ENCODE measurements at regions not wholly inside any gene's neighbourhood (a gene's known extent, or its start where the extent isn't known, plus 50 kb on each side); places are given as distances from the start of the nearest gene placed in this dataset.

GRCh38 chr15:46518381-46518780 is 883.6 kb downstream of the SQOR start:
- CTCF ChIA-PET, result no interaction called here
- H3K9me3 ChIP-seq (ENCODE audit: control extremely low read depth in 1 of 5, control insufficient read depth in 4 of 5, insufficient read depth in 2 of 5, low read depth in 1 of 5, low read length in 4 of 5), result peaks cover 0 to 12% (median 3%) of the 10 kb centered on the region in 5 experiments
- DNase-seq, result no peak
- H3K27me3 ChIP-seq (replicated peaks in 2 of 5; ENCODE audit: control insufficient read depth in 4 of 5, insufficient read depth in 5 of 5, low read length in 4 of 5), result no peaks in the 10 kb centered on the region
- no peaks in the 10 kb centered on the region for H3K4me1 ChIP-seq (ENCODE audit: control extremely low read depth in 1 of 4, control insufficient read depth in 4 of 4, insufficient read depth in 4 of 4, low read length in 3 of 4)
- no peak overlapping the region for H3K4me3 ChIP-seq (ENCODE audit: control insufficient read depth in 1 of 7, extremely low read depth in 1 of 7, insufficient read depth in 4 of 7, low read depth in 2 of 7, low read length in 6 of 7)
- H3K27ac ChIP-seq (ENCODE audit: insufficient read depth in 1 of 2, low read depth in 1 of 2, low read length in 2 of 2, poor library complexity in 1 of 2, severe bottlenecking in 2 of 2), result no peak overlapping the region
- POLR2A ChIA-PET, result no interaction called here
- H3K36me3 ChIP-seq (ENCODE audit: control insufficient read depth in 4 of 4, insufficient read depth in 4 of 4, low read length in 3 of 4), result no peaks in the 10 kb centered on the region

GRCh38 chr15:46523701-46524100 is 888.9 kb downstream of the SQOR start:
- no peaks in the 10 kb centered on the region for H3K36me3 ChIP-seq (ENCODE audit: control insufficient read depth in 4 of 4, insufficient read depth in 4 of 4, low read length in 3 of 4)
- H3K27ac ChIP-seq (ENCODE audit: insufficient read depth in 1 of 2, low read depth in 1 of 2, low read length in 2 of 2, poor library complexity in 1 of 2, severe bottlenecking in 2 of 2), result no peak overlapping the region
- ChIA-PET POLR2A (no interaction called here), CTCF (no interaction called here)
- DNase-seq, result no peak
- no peaks in the 10 kb centered on the region for H3K9me3 ChIP-seq (ENCODE audit: control extremely low read depth in 1 of 5, control insufficient read depth in 4 of 5, insufficient read depth in 2 of 5, low read depth in 1 of 5, low read length in 4 of 5)
- H3K27me3 ChIP-seq (replicated peaks in 2 of 5; ENCODE audit: control insufficient read depth in 4 of 5, insufficient read depth in 5 of 5, low read length in 4 of 5), result no peaks in the 10 kb centered on the region
- H3K4me3 ChIP-seq (ENCODE audit: control insufficient read depth in 1 of 7, extremely low read depth in 1 of 7, insufficient read depth in 4 of 7, low read depth in 2 of 7, low read length in 6 of 7), result no peak overlapping the region
- no peaks in the 10 kb centered on the region for H3K4me1 ChIP-seq (ENCODE audit: control extremely low read depth in 1 of 4, control insufficient read depth in 4 of 4, insufficient read depth in 4 of 4, low read length in 3 of 4)
- no CpG with 5 or more reads among the region's 1 CpG for WGBS (ENCODE audit: insufficient coverage)

- Histone ChIP-seq H3K27ac (ENCODE audit: insufficient read depth in 1 of 2, low read depth in 1 of 2, low read length in 2 of 2, poor library complexity in 1 of 2, severe bottlenecking in 2 of 2) (no peak overlapping the region), H3K36me3 (ENCODE audit: control insufficient read depth in 4 of 4, insufficient read depth in 4 of 4, low read length in 3 of 4) (no peaks in the 10 kb centered on the region), H3K9me3 (ENCODE audit: control extremely low read depth in 1 of 5, control insufficient read depth in 4 of 5, insufficient read depth in 2 of 5, low read depth in 1 of 5, low read length in 4 of 5) (no peaks in the 10 kb centered on the region), H3K4me3 (ENCODE audit: control insufficient read depth in 1 of 7, extremely low read depth in 1 of 7, insufficient read depth in 4 of 7, low read depth in 2 of 7, low read length in 6 of 7) (no peak overlapping the region), H3K4me1 (ENCODE audit: control extremely low read depth in 1 of 4, control insufficient read depth in 4 of 4, insufficient read depth in 4 of 4, low read length in 3 of 4) (no peaks in the 10 kb centered on the region), H3K27me3 (replicated peaks in 2 of 5; ENCODE audit: control insufficient read depth in 4 of 5, insufficient read depth in 5 of 5, low read length in 4 of 5) (no peaks in the 10 kb centered on the region)
- POLR2A ChIA-PET, result no interaction called here
- no peak for DNase-seq
- no CpG with 5 or more reads among the region's 3 CpGs for WGBS (ENCODE audit: insufficient coverage)
- CTCF ChIA-PET, result no interaction called here
Measured at GRCh38 chr15:46525984-46526725, 891.3 kb downstream of the SQOR start.

- DNase-seq, result no peak
- 86% methylated on average over 1 of the region's 1 CpG for WGBS (ENCODE audit: insufficient coverage)
- ChIA-PET CTCF (no interaction called here), POLR2A (no interaction called here)
- no peaks in the 10 kb centered on the region for H3K27me3 ChIP-seq (replicated peaks in 2 of 5; ENCODE audit: control insufficient read depth in 4 of 5, insufficient read depth in 5 of 5, low read length in 4 of 5)
- H3K9me3 ChIP-seq (ENCODE audit: control extremely low read depth in 1 of 5, control insufficient read depth in 4 of 5, insufficient read depth in 2 of 5, low read depth in 1 of 5, low read length in 4 of 5), result no peaks in the 10 kb centered on the region
- no peak overlapping the region for H3K4me3 ChIP-seq (ENCODE audit: control insufficient read depth in 1 of 7, extremely low read depth in 1 of 7, insufficient read depth in 4 of 7, low read depth in 2 of 7, low read length in 6 of 7)
- H3K27ac ChIP-seq (ENCODE audit: insufficient read depth in 1 of 2, low read depth in 1 of 2, low read length in 2 of 2, poor library complexity in 1 of 2, severe bottlenecking in 2 of 2), result no peak overlapping the region
- H3K36me3 ChIP-seq (ENCODE audit: control insufficient read depth in 4 of 4, insufficient read depth in 4 of 4, low read length in 3 of 4), result no peaks in the 10 kb centered on the region
- H3K4me1 ChIP-seq (ENCODE audit: control extremely low read depth in 1 of 4, control insufficient read depth in 4 of 4, insufficient read depth in 4 of 4, low read length in 3 of 4), result no peaks in the 10 kb centered on the region
Measured at GRCh38 chr15:46526726-46527110, 891.9 kb downstream of the SQOR start.

GRCh38 chr15:46543626-46544025 is 908.8 kb downstream of the SQOR start:
- Histone ChIP-seq H3K4me1 (ENCODE audit: control extremely low read depth in 1 of 4, control insufficient read depth in 4 of 4, insufficient read depth in 4 of 4, low read length in 3 of 4) (no peaks in the 10 kb centered on the region), H3K36me3 (ENCODE audit: control insufficient read depth in 4 of 4, insufficient read depth in 4 of 4, low read length in 3 of 4) (no peaks in the 10 kb centered on the region), H3K27ac (ENCODE audit: insufficient read depth in 1 of 2, low read depth in 1 of 2, low read length in 2 of 2, poor library complexity in 1 of 2, severe bottlenecking in 2 of 2) (no peak overlapping the region), H3K4me3 (ENCODE audit: control insufficient read depth in 1 of 7, extremely low read depth in 1 of 7, insufficient read depth in 4 of 7, low read depth in 2 of 7, low read length in 6 of 7) (no peak overlapping the region), H3K9me3 (ENCODE audit: control extremely low read depth in 1 of 5, control insufficient read depth in 4 of 5, insufficient read depth in 2 of 5, low read depth in 1 of 5, low read length in 4 of 5) (peaks cover 0 to 2% (median 0%) of the 10 kb centered on the region in 5 experiments), H3K27me3 (replicated peaks in 2 of 5; ENCODE audit: control insufficient read depth in 4 of 5, insufficient read depth in 5 of 5, low read length in 4 of 5) (no peaks in the 10 kb centered on the region)
- DNase-seq, result no peak
- ChIA-PET CTCF (no interaction called here), POLR2A (no interaction called here)
- WGBS (ENCODE audit: insufficient coverage), result 100% methylated on average over 1 of the region's 1 CpG

GRCh38 chr15:46548989-46549388 is 914.2 kb downstream of the SQOR start:
- CTCF ChIA-PET, result no interaction called here
- no peak overlapping the region for H3K4me3 ChIP-seq (ENCODE audit: control insufficient read depth in 1 of 7, extremely low read depth in 1 of 7, insufficient read depth in 4 of 7, low read depth in 2 of 7, low read length in 6 of 7)
- no peaks in the 10 kb centered on the region for H3K27me3 ChIP-seq (replicated peaks in 2 of 5; ENCODE audit: control insufficient read depth in 4 of 5, insufficient read depth in 5 of 5, low read length in 4 of 5)
- no peaks in the 10 kb centered on the region for H3K4me1 ChIP-seq (ENCODE audit: control extremely low read depth in 1 of 4, control insufficient read depth in 4 of 4, insufficient read depth in 4 of 4, low read length in 3 of 4)
- WGBS (ENCODE audit: insufficient coverage), result no CpG with 5 or more reads among the region's 1 CpG
- H3K27ac ChIP-seq (ENCODE audit: insufficient read depth in 1 of 2, low read depth in 1 of 2, low read length in 2 of 2, poor library complexity in 1 of 2, severe bottlenecking in 2 of 2), result no peak overlapping the region
- peaks cover 0 to 5% (median 0%) of the 10 kb centered on the region in 5 experiments for H3K9me3 ChIP-seq (ENCODE audit: control extremely low read depth in 1 of 5, control insufficient read depth in 4 of 5, insufficient read depth in 2 of 5, low read depth in 1 of 5, low read length in 4 of 5)
- POLR2A ChIA-PET, result no interaction called here
- no peaks in the 10 kb centered on the region for H3K36me3 ChIP-seq (ENCODE audit: control insufficient read depth in 4 of 4, insufficient read depth in 4 of 4, low read length in 3 of 4)
- no peak for DNase-seq

- POLR2A ChIA-PET, result no interaction called here
- Histone ChIP-seq H3K9me3 (ENCODE audit: control extremely low read depth in 1 of 5, control insufficient read depth in 4 of 5, insufficient read depth in 2 of 5, low read depth in 1 of 5, low read length in 4 of 5) (peaks cover 0 to 5% (median 0%) of the 10 kb centered on the region in 5 experiments), H3K4me1 (ENCODE audit: control extremely low read depth in 1 of 4, control insufficient read depth in 4 of 4, insufficient read depth in 4 of 4, low read length in 3 of 4) (no peaks in the 10 kb centered on the region), H3K4me3 (ENCODE audit: control insufficient read depth in 1 of 7, extremely low read depth in 1 of 7, insufficient read depth in 4 of 7, low read depth in 2 of 7, low read length in 6 of 7) (no peak overlapping the region), H3K27me3 (replicated peaks in 2 of 5; ENCODE audit: control insufficient read depth in 4 of 5, insufficient read depth in 5 of 5, low read length in 4 of 5) (no peaks in the 10 kb centered on the region), H3K27ac (ENCODE audit: insufficient read depth in 1 of 2, low read depth in 1 of 2, low read length in 2 of 2, poor library complexity in 1 of 2, severe bottlenecking in 2 of 2) (no peak overlapping the region), H3K36me3 (ENCODE audit: control insufficient read depth in 4 of 4, insufficient read depth in 4 of 4, low read length in 3 of 4) (no peaks in the 10 kb centered on the region)
- no peak for DNase-seq
- CTCF ChIA-PET, result no interaction called here
- 86% methylated on average over 1 of the region's 2 CpGs for WGBS (ENCODE audit: insufficient coverage)
Measured at GRCh38 chr15:46552316-46552715, 917.5 kb downstream of the SQOR start.

All from common myeloid progenitor, CD34-positive (primary cell).